Keratinocyte (primary cell): ENCODE measurements at regions not wholly inside any gene's neighbourhood (a gene's known extent, or its start where the extent isn't known, plus 50 kb on each side); places are given as distances from the start of the nearest gene placed in this dataset.

Experiments
- DNase-seq: peaks from one replicate; pipeline ENCODE4 v3.0.0-alpha.2; 2011; ENCODE audit warnings: low read depth, missing footprints, low spot score
- FAIRE-seq: peaks from 2 replicates; lab custom pipeline; 2011; peaks lifted over from hg19 to GRCh38; lab: Jason Lieb, UNC
- H2AFZ ChIP-seq: 2 replicates; pipeline ENCODE4 v1.6.0; 2012; ENCODE audit warnings: low read length, control low read depth, inconsistent platforms; ENCODE audit not compliant: control insufficient read depth
- H3K27ac ChIP-seq: 2 replicates; pipeline ENCODE4 v1.5.1; 2011; ENCODE audit warnings: low read length; ENCODE audit not compliant: control insufficient read depth, insufficient read depth
- H3K27me3 ChIP-seq: 3 replicates; pipeline ENCODE4 v1.6.0; 2011; ENCODE audit warnings: low read length; ENCODE audit not compliant: control insufficient read depth, insufficient read depth; ENCODE audit errors: extremely low read depth
- H3K36me3 ChIP-seq, 2 experiments: 2 replicates in 1 of 2; 3 replicates in 1 of 2; pipeline ENCODE4 v1.5.1; 2011; ENCODE audit warnings: low read length in 2 of 2, mild to moderate bottlenecking in 1 of 2; ENCODE audit not compliant: control insufficient read depth in 2 of 2, insufficient read depth in 2 of 2; ENCODE audit errors: extremely low read depth in 1 of 2
- H3K4me1 ChIP-seq: 3 replicates; pipeline ENCODE4 v1.5.1; 2011; ENCODE audit warnings: low read length; ENCODE audit not compliant: control insufficient read depth, insufficient read depth; ENCODE audit errors: extremely low read depth
- H3K4me2 ChIP-seq: 3 replicates; pipeline ENCODE4 v1.6.0; 2011; ENCODE audit warnings: low read depth, low read length; ENCODE audit not compliant: control insufficient read depth, insufficient read depth; ENCODE audit errors: extremely low read depth
- H3K4me3 ChIP-seq, 3 experiments: fragments of 200-600 bp in 1 of 3; sonication (generic) in 1 of 3; 2 replicates in 2 of 3; 3 replicates in 1 of 3; pipeline ENCODE4 v1.5.1; 2011 to 2016; ENCODE audit warnings: low read length in 3 of 3, mild to moderate bottlenecking in 3 of 3, control low read depth in 2 of 3, inconsistent platforms in 1 of 3, low read depth in 1 of 3, mixed read lengths in 1 of 3, mixed run types in 1 of 3, moderate library complexity in 1 of 3; ENCODE audit not compliant: control insufficient read depth in 2 of 3, insufficient read depth in 2 of 3; ENCODE audit errors: extremely low read depth in 1 of 3
- H3K79me2 ChIP-seq: 2 replicates; pipeline ENCODE4 v1.6.0; 2012; ENCODE audit warnings: low read length; ENCODE audit not compliant: control insufficient read depth, insufficient read depth
- H3K9ac ChIP-seq: 3 replicates; pipeline ENCODE4 v1.6.0; 2011; ENCODE audit warnings: low read length; ENCODE audit not compliant: control insufficient read depth, insufficient read depth; ENCODE audit errors: extremely low read depth
- H3K9me1 ChIP-seq: 3 replicates; pipeline ENCODE4 v1.6.0; 2011; ENCODE audit warnings: low read length; ENCODE audit not compliant: control insufficient read depth, insufficient read depth; ENCODE audit errors: extremely low read depth
- H3K9me3 ChIP-seq: 2 replicates; pipeline ENCODE4 v1.5.1; 2012; ENCODE audit warnings: low read depth, low read length; ENCODE audit not compliant: control insufficient read depth
- H4K20me1 ChIP-seq: 3 replicates; pipeline ENCODE4 v1.6.0; 2011; ENCODE audit warnings: low read length; ENCODE audit not compliant: control insufficient read depth, insufficient read depth; ENCODE audit errors: extremely low read depth
- EZH2 ChIP-seq: IDR thresholded peaks from one replicate; pipeline ENCODE4 v1.6.1; 2012; ENCODE audit warnings: inconsistent platforms, mild to moderate bottlenecking, low read length, moderate library complexity
- dilution Hi-C: fragments of 300-500 bp; cut with MboI; formaldehyde crosslinking; loops from one replicate; pipeline ENCODE4 v1.7.0; 2020; ENCODE audit warnings: low sequenced_read_pairs; ENCODE audit not compliant: extremely low pct_ligation_motif_present
- TF ChIP-seq, protein P1 (sequence below), 3 experiments: IDR thresholded peaks in 1 of 3; conservative IDR thresholded peaks in 1 of 3; optimal IDR thresholded peaks in 1 of 3; 2 replicates in 2 of 3; 3 replicates in 1 of 3; pipeline versions ENCODE3 to v1.5.1; 2011; ENCODE audit warnings: low read length in 3 of 3, mild to moderate bottlenecking in 3 of 3, moderate library complexity in 2 of 3, control low read depth in 1 of 3, inconsistent platforms in 1 of 3; ENCODE audit not compliant: insufficient read depth in 2 of 3; ENCODE audit errors: extremely low read depth in 1 of 3

DNA sequence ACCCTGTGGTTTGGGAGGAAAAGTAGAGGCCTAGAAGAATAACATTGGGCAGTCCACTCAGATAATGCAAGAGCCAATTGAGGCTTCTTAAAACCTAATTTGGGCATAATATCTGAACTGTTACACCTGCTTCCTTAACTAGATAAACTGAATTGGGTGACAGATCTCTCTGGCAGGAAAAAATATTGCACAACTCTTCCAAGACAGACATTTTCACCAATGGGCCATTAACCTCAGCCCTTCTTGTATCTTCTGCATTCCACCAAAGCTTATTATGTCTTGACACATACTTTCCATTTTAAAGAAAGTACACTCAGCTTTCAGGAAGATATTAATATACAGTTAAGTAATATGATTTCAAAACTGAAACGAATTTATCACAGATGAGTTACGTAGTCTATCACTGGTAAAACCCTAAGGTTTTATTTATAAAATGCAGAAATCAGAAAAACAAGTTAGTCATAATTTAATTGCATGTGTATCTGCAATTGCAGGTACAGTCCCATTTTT is 79.9 kb upstream of the MON1B start:
- H3K9ac ChIP-seq = no peak overlapping the region
- no peak for FAIRE-seq
- no peaks in the 10 kb centered on the region for H3K9me1 ChIP-seq
- no peak overlapping the region for H3K4me2 ChIP-seq
- no peaks in the 10 kb centered on the region for H3K4me1 ChIP-seq
- dilution Hi-C loops = no loop called here
- H3K27ac ChIP-seq = no peak overlapping the region
- TF ChIP-seq, protein P1, sequence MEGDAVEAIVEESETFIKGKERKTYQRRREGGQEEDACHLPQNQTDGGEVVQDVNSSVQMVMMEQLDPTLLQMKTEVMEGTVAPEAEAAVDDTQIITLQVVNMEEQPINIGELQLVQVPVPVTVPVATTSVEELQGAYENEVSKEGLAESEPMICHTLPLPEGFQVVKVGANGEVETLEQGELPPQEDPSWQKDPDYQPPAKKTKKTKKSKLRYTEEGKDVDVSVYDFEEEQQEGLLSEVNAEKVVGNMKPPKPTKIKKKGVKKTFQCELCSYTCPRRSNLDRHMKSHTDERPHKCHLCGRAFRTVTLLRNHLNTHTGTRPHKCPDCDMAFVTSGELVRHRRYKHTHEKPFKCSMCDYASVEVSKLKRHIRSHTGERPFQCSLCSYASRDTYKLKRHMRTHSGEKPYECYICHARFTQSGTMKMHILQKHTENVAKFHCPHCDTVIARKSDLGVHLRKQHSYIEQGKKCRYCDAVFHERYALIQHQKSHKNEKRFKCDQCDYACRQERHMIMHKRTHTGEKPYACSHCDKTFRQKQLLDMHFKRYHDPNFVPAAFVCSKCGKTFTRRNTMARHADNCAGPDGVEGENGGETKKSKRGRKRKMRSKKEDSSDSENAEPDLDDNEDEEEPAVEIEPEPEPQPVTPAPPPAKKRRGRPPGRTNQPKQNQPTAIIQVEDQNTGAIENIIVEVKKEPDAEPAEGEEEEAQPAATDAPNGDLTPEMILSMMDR (optimal IDR thresholded peaks at IDR 0.05 in 1 of 3, IDR thresholded peaks at IDR 0.05 in 1 of 3, conservative IDR thresholded peaks at IDR 0.05 in 1 of 3; ENCODE audit: extremely low read depth in 1 of 3, insufficient read depth in 2 of 3, low read length in 3 of 3) = no peak
- no peak for TF ChIP-seq EZH2
- no peaks in the 10 kb centered on the region for H3K9me3 ChIP-seq
- H3K79me2 ChIP-seq = no peaks in the 10 kb centered on the region
- no peak overlapping the region for H2AFZ ChIP-seq
- no peak overlapping the region for H3K4me3 ChIP-seq
- no peaks in the 10 kb centered on the region for H3K27me3 ChIP-seq
- H3K36me3 ChIP-seq = no peaks in the 10 kb centered on the region
- DNase-seq = no peak
- H4K20me1 ChIP-seq = no peaks in the 10 kb centered on the region

- H3K4me1 ChIP-seq = no peaks in the 10 kb centered on the region
- H3K27ac ChIP-seq = no peak overlapping the region
- dilution Hi-C loops = no loop called here
- H3K9ac ChIP-seq = no peak overlapping the region
- H3K27me3 ChIP-seq = no peaks in the 10 kb centered on the region
- H3K9me3 ChIP-seq = no peaks in the 10 kb centered on the region
- DNase-seq (no peak), FAIRE-seq (no peak)
- no peaks in the 10 kb centered on the region for H3K79me2 ChIP-seq
- H3K4me2 ChIP-seq = no peak overlapping the region
- H4K20me1 ChIP-seq = no peaks in the 10 kb centered on the region
- no peak overlapping the region for H2AFZ ChIP-seq
- H3K36me3 ChIP-seq = no peaks in the 10 kb centered on the region
- H3K4me3 ChIP-seq = no peak overlapping the region
- TF ChIP-seq, protein P1 (optimal IDR thresholded peaks at IDR 0.05 in 1 of 3, IDR thresholded peaks at IDR 0.05 in 1 of 3, conservative IDR thresholded peaks at IDR 0.05 in 1 of 3; ENCODE audit: extremely low read depth in 1 of 3, insufficient read depth in 2 of 3, low read length in 3 of 3) = no peak
- no peak for TF ChIP-seq EZH2
- no peaks in the 10 kb centered on the region for H3K9me1 ChIP-seq
Observed at GRCh38 chr16:77112746-77113145, 78.2 kb upstream of the MON1B start.
